Gastroesophageal sphincter (tissue), 3 donors: ENCODE measurements at regions not wholly inside any gene's neighbourhood (a gene's known extent, or its start where the extent isn't known, plus 50 kb on each side); places are given as distances from the start of the nearest gene placed in this dataset.

Experiments
- EP300 ChIP-seq: sonication (generic); formaldehyde crosslinking; IDR thresholded peaks from one replicate; pipeline ENCODE4 v1.6.1; 2017; ENCODE audit warnings: antibody characterized with exemption, mild to moderate bottlenecking
- POLR2A ChIP-seq, 2 donors: fragments of 450-650 bp; IDR thresholded peaks; one replicate each; pipeline ENCODE4 v1.6.1; 2017; ENCODE audit warnings: antibody characterized with exemption in 2 of 2, mild to moderate bottlenecking in 2 of 2, moderate library complexity in 1 of 2
- POLR2AphosphoS5 ChIP-seq: sonication (generic); formaldehyde crosslinking; IDR thresholded peaks from one replicate; pipeline ENCODE4 v1.6.1; 2017; ENCODE audit warnings: antibody characterized with exemption
- TF ChIP-seq, protein P1 (sequence below), 4 experiments: fragments of 200-600 bp in 2 of 4; fragments of 450-650 bp in 2 of 4; sonication (generic) in 1 of 4; IDR thresholded peaks; one replicate each; pipeline ENCODE4 v1.5.1; 2017 to 2019; ENCODE audit warnings: antibody characterized with exemption in 4 of 4, mild to moderate bottlenecking in 2 of 4, moderate library complexity in 2 of 4

DNA sequence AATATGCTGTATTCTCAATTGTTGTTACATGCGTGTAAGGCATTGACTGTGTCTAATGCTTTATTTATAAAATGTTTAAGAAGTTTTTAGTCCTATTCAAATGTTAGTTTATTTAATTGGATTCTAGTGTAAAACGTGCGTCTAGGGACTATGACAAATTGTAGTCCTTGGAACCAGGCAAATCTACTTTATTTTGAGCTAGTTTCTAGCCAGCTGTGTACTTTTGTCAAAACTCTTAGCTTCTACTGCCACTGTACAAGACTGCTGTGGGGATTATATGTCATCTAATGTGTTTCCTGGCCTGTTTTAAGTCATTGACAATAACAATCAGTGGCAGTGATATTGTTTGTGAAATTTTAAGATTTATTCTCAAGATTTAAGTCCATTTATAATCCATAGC lies 220.5 kb upstream of the SEMA3D start:
- TF ChIP-seq, protein P1, sequence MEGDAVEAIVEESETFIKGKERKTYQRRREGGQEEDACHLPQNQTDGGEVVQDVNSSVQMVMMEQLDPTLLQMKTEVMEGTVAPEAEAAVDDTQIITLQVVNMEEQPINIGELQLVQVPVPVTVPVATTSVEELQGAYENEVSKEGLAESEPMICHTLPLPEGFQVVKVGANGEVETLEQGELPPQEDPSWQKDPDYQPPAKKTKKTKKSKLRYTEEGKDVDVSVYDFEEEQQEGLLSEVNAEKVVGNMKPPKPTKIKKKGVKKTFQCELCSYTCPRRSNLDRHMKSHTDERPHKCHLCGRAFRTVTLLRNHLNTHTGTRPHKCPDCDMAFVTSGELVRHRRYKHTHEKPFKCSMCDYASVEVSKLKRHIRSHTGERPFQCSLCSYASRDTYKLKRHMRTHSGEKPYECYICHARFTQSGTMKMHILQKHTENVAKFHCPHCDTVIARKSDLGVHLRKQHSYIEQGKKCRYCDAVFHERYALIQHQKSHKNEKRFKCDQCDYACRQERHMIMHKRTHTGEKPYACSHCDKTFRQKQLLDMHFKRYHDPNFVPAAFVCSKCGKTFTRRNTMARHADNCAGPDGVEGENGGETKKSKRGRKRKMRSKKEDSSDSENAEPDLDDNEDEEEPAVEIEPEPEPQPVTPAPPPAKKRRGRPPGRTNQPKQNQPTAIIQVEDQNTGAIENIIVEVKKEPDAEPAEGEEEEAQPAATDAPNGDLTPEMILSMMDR (IDR thresholded peaks at IDR 0.05), result no peak
- TF ChIP-seq EP300, result no peak
- no peak for TF ChIP-seq POLR2A (IDR thresholded peaks at IDR 0.05)
- no peak for TF ChIP-seq POLR2AphosphoS5
